Thyroid gland (tissue), 4 donors: ENCODE measurements at regions not wholly inside any gene's neighbourhood (a gene's known extent, or its start where the extent isn't known, plus 50 kb on each side); places are given as distances from the start of the nearest gene placed in this dataset.

Experiments used
- CTCF ChIP-seq, 6 experiments: fragments of 200-600 bp in 3 of 6; fragments of 450-650 bp in 3 of 6; sonication (generic) in 3 of 6; IDR thresholded peaks; one replicate each; pipeline ENCODE4 v1.5.1; 2016 to 2019; ENCODE audit warnings: antibody characterized with exemption in 6 of 6, mild to moderate bottlenecking in 2 of 6, inconsistent platforms in 1 of 6, moderate library complexity in 1 of 6
- POLR2A ChIP-seq, 2 donors: fragments of 450-650 bp; IDR thresholded peaks; one replicate each; pipeline ENCODE4 v1.6.1; 2017; ENCODE audit warnings: antibody characterized with exemption in 2 of 2, mild to moderate bottlenecking in 2 of 2, moderate library complexity in 1 of 2

- TF ChIP-seq POLR2A (IDR thresholded peaks at IDR 0.05) (no peak), CTCF (IDR thresholded peaks at IDR 0.05) (no peak)
Measured at GRCh38 chr20:48092596-48093280, 307.5 kb upstream of the SULF2 start.
